ENCODE measurements at regions not wholly inside any gene's neighbourhood (a gene's known extent, or its start where the extent isn't known, plus 50 kb on each side); places are given as distances from the start of the nearest gene placed in this dataset.
"Not testable (repeated sequence)": the region's sequence is repeated elsewhere in the genome, so short reads cannot be mapped to it uniquely, and the experiment has no call there.

DNA sequence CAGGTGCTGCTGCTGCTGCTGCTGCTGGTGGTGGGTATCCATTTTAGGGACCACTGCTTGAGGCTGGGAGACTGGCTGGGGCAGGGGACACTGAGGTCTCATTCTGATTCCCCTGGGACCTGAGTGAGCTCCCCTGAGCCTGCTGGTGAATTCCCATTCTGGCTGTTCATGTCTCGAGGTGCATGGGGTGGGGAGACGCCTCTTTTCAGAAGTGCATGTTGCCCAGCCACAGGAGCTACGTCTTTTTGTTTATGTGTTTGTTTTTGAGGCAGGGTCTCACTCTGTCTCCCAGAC is 133.4 kb downstream of the RHOU start:
- no peak for DNase-seq (ENCODE audit: low read depth)

DNA sequence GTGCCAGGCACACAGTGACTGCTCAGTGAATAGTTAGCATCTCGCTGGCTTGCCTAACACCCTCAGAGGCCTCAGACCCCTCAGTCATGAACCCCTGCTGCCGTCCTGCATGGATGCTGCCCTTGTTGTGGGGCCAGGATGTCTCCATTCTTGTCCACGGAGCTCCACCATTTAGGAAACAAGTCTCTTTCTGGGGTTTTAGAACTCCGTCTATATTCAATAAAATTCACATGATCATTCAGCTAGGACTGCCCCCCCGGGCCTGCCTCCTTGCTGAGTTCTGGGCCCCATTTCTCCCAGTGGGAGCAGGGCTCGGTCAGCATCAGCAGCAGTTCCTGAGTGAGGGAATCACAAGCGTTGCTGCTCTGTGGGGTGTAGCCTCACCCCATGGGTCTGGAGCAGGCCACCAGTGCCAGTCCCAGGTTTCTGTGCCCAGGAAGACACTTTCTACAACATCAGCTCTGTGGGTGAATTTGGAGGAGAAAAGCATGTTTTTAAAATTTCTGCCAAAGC is 134.1 kb downstream of the RHOU start:
- DNase-seq (ENCODE audit: low read depth), result no peak

DNA sequence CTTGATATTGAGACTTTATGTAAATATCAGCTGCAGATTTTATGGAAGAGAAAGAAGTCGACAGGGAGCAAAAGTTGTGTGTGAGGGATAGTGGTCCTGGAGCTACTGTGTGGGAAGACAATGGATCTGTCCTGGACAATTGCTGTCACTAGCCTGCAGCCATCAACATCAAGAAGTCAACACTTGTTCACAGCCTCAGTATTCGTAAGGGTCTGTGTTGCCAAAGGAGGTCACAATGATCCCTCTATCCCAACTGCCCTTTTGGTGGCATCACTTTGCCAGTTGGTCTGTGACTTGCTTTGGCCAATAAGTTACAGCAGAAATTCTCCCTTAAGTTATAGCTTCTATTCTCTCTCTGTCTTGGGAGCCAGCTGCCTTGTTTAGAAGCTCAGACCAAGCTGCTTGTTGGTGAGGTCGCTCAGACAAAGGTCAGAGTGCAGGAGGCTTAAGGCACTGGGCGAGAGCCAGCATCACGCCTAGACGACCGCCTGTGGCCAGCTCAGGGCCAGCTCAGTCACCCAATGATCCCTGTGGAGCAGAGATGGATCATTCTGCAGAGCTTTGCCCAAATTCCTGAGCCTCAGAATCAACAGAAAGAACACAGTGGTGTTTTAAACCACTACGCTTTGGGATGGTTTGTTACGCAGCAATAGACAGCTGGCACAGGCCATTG is 134.9 kb downstream of the RHOU start:
- no peak for DNase-seq (ENCODE audit: low read depth)

DNA sequence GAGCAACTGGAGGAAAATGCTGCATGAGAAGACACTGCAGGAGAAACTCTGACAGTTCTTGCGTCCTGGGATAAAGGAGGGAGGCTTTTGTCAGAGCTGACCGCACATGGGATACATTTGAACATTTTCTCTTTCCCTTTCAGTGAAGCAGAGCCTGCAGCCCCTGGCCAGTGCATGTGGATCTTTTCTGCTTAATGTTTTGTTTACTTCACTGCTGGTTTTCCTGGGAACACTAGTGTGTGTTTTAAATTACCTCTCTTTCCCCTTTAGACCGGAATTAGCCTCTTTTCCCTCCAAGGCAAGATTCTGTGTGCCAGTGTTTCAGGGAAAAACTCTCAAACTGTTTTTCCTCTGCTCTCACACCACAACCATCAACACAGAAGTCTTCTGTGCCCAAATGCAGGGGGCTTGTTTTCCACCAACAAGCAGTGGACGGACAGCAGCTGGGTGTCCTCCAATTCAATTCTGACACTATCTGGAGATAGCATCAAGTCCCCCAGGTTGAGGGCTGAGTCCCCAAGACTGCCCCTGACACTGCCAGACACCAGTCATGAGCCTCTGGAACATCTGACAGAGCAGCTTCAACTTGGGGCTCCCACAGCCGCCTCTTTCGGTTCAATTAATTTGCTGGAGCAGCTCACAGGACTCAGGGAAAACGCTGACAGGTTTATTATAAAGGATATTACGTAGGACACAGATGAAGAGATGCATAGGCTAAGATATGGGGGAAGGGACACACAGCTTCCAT is 136.2 kb downstream of the RHOU start:
- DNase-seq (ENCODE audit: low read depth), result no peak

DNA sequence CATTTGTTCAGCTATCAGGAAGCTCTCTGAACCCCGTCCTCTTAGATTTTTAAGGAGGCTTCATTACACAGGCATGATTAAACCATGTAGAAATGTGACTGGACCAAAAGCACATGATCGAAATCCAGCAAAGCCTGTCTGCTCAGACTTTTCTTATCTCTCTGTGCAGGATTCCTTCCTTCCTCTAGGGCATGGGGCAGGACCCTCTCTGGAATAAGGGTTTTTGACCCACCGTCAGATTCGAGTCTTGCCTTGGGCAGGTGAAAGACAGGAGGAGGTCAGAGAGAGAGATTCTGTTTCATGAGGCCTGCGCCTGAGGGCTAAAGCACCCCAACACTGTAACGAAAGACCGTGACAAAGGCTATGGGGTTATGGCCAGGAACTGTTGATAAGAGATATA is 136.8 kb downstream of the RHOU start:
- DNase-seq (ENCODE audit: low read depth), result no peak

DNA sequence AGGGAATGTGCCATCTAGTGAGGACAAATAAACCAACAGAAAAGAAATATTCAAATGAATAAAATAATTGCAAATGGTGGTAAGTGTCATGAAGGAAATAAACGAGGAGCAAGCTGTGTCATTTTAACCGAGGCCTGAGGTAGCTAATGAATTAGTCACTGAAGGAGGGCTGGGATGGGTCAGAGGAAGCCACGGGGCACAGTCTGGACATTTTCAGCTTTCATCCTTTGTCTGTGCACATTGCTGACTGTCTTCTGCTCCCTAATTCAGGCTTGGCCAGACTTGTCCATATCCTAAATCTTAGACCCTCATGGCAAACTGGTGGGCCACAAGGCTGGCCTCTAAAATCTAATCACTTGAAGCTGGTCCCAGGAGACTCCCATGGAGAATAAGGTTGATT is 138.4 kb downstream of the RHOU start:
- DNase-seq (ENCODE audit: low read depth), result no peak

DNA sequence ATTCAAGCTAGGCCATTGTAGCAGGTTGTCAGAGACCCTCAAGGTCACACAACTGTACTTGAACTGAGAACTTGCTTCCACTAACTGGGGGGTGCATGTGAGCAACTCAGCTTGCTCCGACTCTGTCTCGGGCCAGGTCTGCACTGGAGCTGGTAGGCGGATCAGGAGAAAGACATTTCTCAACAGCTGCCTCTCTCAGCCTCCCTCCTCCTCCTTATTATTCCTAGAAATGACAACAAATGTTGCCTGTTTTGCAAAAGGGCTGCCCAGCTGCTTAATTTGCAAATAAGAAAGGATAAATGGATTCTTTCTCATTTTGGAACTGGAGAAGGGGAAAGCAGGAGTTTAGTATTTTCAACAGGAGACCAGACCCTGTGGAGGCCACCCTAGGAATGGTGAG is 140.5 kb downstream of the RHOU start:
- DNase-seq (ENCODE audit: low read depth), result no peak

DNA sequence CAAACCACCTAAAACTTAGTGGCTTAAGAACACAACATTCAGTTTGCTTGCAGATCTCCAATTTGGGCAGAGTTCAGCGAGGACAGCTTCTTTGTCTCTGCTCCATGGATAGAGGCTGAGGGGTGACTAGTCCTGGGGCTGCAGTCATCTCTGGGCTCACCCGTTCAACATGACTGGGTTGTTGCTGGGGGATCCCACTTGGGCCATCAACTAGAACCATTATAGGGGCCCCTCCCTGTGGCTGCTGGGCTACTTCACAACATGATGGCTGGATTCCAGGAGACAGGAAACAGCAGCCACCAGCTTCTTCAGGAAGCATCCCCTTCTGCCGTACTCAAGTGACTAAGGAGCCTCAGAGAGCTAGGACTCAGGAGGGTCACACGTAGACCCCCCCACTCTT is 140.9 kb downstream of the RHOU start:
- DNase-seq (ENCODE audit: low read depth), result no peak

DNA sequence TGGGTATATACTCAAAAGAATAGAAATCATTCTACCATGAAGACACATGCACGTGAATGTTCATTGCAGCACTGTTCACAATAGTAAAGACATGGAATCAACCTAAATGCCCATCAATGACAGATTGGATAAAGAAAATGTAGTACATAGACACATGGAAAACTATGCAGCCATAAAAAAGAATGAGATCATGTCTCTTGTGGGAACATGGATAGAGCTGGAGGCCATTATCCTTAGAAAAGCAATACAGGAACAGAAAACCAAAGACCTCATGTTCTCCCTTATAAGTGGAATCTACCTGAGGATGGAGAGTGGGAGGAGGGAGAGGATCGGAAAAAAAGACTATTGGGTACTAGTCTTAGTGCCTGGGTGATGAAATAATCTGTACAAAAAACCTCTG is 143.9 kb downstream of the RHOU start:
- no peak for DNase-seq (ENCODE audit: low read depth)

DNA sequence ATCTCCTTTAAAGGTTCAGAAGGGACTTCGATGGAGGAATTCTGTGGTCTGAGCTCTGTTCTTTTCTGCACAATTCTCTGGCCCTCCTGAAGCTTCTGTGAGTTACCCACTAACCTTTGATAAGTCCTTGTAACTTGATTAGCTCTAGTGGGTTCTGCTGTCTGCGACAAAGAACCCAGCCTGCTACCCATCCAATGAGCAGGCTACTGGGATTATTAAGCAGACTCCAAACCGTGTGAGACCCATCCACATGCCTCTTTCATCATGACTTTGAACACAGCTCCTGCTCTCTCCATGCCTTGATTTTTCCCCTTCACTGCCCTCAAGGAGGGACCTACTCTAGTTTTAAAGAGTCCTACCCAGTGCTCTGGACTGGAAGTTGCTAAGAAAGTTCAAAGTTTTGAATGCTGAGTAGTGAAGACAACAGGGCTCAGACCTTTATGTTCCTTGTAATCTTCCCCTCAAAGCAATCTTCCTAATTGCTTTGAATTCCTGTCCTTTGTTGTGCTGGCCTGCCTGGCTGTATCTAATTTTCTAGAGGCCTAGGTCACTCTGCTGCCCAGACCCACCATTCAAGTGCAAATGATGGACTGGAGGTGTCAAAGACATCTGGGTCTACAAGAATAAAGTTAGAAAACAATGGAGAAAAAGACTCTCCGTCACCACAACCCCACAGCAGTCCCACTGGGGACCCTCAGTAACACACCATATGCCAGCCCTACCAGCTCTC is 146.9 kb downstream of the RHOU start:
- DNase-seq (ENCODE audit: low read depth), result no peak

DNA sequence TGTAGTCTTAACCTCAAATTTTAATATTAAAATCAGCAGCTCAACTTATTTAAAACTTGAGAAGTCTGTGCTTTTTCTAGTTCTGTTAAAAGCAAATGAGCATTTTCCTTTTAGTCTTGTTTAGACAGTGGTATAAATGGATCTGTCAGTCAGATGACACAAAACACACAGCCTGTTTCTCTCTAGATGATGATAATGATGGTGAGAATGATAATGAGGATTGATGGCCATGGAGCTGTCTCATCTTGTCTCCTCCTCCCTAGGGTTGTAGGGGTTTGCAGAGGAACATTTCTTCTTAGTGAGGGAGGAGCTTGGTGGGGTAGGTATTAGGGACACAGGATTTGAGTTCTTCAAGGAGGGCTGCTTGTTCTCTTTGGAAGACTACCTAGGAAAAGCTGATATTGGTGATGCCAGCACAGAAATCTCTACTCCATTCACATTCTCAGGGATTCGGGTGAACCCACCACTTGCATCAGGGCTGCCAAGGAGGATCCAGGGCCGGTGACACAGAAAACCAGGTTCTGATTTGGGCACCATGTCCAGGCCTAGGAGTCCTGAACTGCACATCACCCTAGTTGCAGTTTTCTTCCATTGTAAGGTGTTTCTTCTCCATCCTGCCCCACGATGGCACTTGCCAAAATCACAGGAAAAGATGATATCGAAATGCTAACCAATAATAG is 147.6 kb downstream of the RHOU start:
- DNase-seq (ENCODE audit: low read depth), result no peak

DNA sequence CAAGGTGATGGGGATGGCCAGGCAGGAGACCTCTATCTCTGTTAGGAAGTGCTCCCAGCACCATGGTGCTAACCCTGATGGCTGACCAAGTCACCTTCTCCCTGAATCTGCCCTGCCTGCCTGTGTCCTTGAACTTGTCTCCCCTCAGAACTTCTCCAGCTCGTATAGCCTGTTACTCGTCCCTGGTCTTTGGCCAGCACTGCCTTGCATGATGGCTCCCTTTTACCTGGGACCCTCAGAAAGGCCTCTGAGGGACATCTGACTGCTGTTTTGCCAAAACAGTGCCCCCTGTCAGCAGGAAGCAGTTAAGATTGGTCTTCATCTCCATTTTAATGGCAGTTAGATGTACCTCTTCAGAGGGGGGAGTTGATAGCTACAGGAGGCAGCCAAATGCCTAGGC is 148.3 kb downstream of the RHOU start:
- DNase-seq (ENCODE audit: low read depth), result no peak

DNA sequence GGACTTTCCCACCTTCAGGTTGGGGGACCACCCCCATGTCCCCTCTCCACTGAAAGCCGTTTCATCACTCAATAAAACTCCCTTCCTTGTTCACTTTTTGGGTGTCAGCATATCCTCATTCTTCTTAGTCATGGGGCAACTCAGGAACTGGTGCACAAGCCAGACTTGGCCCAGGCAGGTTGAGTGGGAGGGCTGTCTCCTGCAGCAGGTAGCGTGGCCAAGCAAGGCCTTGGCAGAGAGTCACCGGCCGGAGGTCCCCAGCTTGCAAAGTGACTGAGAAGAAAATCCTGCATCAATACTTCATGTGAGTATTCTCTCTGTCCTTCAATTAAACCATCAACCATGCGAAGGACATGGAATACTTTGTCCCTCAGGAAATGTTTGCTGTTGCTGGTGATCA is 148.9 kb downstream of the RHOU start:
- DNase-seq (ENCODE audit: low read depth), result no peak

DNA sequence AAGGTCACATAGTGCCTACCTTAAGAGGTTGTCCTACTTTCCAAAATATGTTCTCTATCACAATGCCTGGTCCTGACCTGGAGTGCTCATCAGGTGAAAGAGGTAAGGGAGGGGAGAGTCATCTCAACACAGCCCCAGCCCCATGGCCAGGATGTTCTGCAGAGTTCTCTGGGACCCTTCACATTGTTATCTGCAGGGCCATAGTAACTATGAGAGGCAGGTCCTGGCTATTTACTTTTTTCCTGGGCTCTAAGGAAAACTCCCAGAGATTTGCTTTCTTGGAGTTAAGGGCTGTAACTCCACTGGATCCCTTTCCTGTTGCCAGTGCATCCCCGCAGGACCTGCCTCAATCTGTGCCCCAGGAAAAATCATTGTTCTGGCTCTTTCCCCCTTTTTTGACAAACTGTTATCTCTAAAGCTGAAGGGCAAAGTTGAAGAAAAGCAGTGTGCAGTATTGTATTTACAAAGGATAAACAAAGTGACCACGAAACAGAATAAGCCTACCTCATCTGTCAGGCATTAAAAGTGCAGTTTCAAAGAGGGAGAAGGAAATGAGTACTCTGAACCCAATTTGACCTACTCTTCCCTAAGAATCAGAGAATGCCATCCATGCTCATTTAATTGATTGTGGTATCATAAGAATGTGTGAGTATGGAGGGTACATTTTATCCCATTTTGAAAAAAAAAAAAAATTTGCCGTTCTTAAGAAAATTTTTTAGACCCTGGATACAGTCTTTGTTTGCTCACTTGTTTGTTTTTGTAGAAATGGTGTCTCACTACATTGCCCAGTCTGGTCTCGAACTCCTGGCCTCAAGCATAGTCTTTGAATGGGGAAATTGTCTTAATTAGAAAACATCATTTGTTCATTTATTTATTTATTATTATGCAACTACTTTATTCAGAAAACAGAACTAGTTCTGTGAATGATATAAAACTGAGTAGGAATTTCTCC is 149.6 kb downstream of the RHOU start:
- no peak for DNase-seq (ENCODE audit: low read depth)

DNA sequence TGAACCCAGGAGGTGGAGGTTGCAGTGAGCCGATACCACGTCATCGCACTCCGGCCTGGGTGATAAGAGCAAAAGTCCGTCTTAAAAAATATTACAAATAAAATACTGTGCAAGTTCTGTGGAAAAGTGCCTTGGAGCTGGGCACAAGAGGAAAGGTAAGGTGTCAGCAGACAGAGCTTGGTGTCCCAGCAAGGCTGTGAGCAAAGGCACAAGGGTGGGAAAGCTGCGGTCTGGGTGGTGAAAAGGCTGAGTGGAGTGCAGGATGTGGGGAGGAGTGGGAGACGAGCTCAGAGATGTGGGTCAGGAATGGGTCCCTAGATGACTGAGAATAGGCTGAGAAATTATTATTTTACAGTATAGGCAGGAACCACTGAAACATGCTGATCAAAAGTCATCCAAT is 150.6 kb downstream of the RHOU start:
- no peak for DNase-seq (ENCODE audit: low read depth)

DNA sequence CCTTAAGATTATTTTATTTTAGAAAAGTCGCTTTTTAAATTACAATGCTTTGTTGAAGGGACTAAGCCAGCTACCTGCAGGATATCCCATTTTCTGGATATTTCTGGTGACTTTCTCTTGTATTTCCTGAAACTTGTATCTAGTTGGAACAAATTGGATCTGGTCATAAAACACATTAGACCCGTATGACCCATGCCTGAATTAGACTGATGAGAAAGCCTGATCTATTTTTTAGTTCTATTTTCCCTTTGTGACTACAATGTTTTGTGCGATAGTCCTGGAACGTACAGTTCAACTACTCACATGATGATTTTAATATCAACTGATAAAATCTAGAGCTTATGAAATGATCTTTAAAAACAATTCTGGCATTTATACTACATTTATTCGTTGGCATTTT is 151.8 kb downstream of the RHOU start:
- no peak for DNase-seq (ENCODE audit: low read depth)

DNA sequence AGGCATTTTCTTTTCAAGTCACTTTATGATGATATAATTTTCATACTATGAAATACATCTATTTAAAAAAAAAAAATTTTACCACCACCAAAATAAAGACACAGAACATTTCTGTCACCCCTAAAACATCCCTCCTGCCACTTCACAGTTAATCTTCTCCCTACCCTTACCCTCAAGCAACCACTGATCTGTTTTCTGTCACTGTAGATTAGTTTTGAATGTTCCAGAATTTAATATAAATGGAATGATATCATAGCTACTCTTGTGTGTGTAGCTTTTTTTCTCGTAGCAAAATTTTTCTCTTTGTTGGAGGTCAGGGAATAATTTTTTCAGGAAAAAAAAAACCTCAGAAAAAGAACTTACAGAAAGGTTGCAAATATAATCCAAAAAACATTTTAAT is 152.7 kb downstream of the RHOU start:
- no peak for DNase-seq (ENCODE audit: low read depth)

DNA sequence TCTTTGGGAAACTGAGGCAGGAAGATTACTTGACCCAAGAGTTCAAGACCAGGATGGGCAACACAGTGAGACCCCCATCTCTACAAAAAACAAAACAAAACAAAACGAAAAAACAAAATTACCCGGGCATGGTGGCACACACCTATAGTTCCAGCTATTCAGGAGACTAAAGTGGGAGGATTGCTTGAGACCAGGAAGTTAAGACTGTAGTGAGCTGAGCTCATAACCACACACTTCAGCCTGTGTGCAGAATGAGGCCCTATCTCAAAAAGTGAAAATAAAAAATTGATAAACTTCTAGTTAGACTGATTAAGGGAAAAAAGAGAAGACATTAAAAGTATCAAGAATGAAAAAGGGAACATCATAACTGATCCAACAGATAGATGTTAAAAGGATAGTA is 154.0 kb downstream of the RHOU start:
- DNase-seq (ENCODE audit: low read depth), result no peak

DNA sequence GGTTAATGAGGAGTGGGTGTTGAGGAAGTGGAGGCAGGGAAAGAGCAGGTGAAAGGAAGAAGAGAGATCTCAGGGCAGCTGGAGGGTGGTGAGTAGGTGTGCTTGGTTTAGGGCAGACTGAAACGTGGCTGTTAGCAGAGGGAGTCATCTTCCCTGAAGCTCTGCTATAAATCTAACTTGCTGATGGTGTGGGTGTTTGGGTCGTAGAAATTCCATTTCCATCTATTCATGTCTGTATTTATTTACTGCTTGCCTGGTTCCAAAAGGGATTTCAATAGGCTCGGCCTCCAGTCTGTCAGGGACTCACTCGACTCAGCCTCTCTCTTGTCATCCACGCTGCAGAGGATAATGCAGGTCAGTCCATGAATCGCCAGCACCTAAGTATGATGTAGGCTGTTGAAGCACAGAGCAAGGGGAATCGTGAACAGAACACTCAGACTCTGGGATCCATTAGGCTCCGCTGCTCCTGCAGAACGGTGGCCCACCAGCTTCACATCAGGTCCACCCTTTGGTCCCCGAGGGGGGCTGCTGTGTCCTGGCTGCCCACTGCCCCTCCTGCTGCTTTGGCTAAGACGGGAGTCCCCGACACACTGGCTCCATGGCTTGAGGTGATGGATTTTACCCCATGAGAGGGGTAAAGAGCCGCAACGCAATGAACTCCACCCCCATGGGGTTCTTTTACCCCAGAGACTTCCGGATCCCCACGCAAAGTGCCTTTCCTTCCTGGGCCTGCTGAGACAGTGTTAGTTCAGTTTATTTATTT is 156.2 kb downstream of the RHOU start:
- no peak for DNase-seq (ENCODE audit: low read depth)

DNA sequence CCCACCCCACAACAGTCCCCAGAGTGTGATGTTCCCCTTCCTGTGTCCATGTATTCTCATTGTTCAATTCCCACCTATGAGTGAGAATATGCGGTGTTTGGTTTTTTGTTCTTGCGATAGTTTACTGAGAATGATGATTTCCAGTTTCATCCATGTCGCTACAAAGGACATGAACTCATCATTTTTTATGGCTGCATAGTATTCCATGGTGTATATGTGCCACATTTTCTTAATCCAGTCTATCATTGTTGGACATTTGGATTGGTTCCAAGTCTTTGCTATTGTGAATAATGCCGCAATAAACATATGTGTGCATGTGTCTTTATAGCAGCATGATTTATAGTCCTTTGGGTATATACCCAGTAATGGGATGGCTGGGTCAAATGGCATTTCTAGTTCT is 156.9 kb downstream of the RHOU start:
- not testable (repeated sequence) for DNase-seq (ENCODE audit: low read depth)

DNA sequence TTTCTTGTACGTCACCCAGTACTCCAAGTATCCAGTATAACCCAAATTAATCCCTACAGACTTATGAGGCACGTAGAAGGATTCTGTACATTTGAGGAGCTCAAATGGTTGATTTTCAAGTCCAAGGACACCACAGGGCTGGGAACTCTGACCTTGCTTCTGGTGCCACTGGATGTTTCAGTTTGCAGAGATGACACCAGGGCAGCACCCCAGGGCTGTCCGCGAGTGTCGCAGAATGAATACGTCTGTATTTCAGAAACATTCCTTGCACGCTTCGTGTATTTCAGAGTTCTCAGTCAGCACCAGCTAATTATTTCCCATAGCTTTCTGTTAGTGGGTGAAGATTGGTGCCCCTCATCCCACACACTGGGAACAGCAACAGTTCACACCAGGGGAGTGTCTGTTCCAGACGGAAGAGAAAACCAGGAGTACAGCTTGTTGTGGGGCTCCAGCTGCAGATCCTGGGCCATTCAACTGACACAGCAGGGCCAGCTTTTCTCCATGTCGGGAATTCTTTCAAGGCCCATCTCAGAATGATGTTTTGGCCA is 159.2 kb downstream of the RHOU start:
- no peak for DNase-seq (ENCODE audit: low read depth)
